ENCODE measurements at regions not wholly inside any gene's neighbourhood (a gene's known extent, or its start where the extent isn't known, plus 50 kb on each side); places are given as distances from the start of the nearest gene placed in this dataset.

GRCh38 chr14:66092206-66092605, 394.0 kb upstream of the CCDC196 start:
- dilution Hi-C loops (cut with HindIII; ENCODE audit: low sequenced_read_pairs, unreplicated experiment) (no loop called here), in situ Hi-C loops (cut with MboI; ENCODE audit: low sequenced_read_pairs) (no loop called here), intact Hi-C loops (cut with micrococcal nuclease) (no loop called here)
- H3K27ac ChIP-seq (ENCODE audit: insufficient read depth, low read length), result no peak overlapping the region
- no peaks in the 10 kb centered on the region for H3K27me3 ChIP-seq (ENCODE audit: control insufficient read depth, insufficient read depth, low read length)
- H3K4me2 ChIP-seq (ENCODE audit: low read depth, low read length), result no peak overlapping the region
- H4K5ac ChIP-seq (ENCODE audit: low read depth, low read length), result no peak overlapping the region
- H3K23ac ChIP-seq (ENCODE audit: low read depth, low read length), result no peak overlapping the region
- H3K36me3 ChIP-seq (ENCODE audit: control insufficient read depth, insufficient read depth, low read length), result no peaks in the 10 kb centered on the region
- no peak overlapping the region for H2AFZ ChIP-seq (replicated peaks; ENCODE audit: low read length, poor library complexity)
- no peak overlapping the region for H2AK9ac ChIP-seq (replicated peaks; ENCODE audit: low read depth, low read length, poor library complexity)
- no peak overlapping the region for H3K14ac ChIP-seq (replicated peaks; ENCODE audit: low read depth, low read length)
- no peak overlapping the region for H2BK15ac ChIP-seq (ENCODE audit: low read depth, low read length)
- ChIA-PET POLR2A (ENCODE audit: unreplicated experiment) (no interaction called here), CTCF (no interaction called here)
- H4K8ac ChIP-seq (ENCODE audit: low read depth in 2 of 2, low read length in 2 of 2), result no peak overlapping the region
- no CpG with 5 or more reads among the region's 1 CpG for WGBS, 2 experiments (ENCODE audit: extremely low coverage in 2 of 2, insufficient read length in 1 of 2)
- no peak overlapping the region for H3K4ac ChIP-seq (ENCODE audit: low read depth, low read length)
- H3K9me3 ChIP-seq (ENCODE audit: control insufficient read depth, insufficient read depth, low read length), result peaks cover 17% of the 10 kb centered on the region; the same call in 1 of the 2 replicates
- no peaks in the 10 kb centered on the region for H3K79me1 ChIP-seq (ENCODE audit: low read depth in 1 of 2, low read length in 2 of 2)
- no peak overlapping the region for H2AK5ac ChIP-seq (ENCODE audit: low read depth, low read length)
- no peak overlapping the region for H2BK20ac ChIP-seq (ENCODE audit: low read depth, low read length)
- no peak overlapping the region for H2BK5ac ChIP-seq (ENCODE audit: low read depth, low read length, poor library complexity, severe bottlenecking)
- H3K9ac ChIP-seq (ENCODE audit: low read depth, low read length), result no peak overlapping the region
- ATAC-seq (ENCODE audit: low read depth), result no peak
- no peak overlapping the region for H2BK120ac ChIP-seq (ENCODE audit: low read depth, low read length)
- no peak for TF ChIP-seq SMC3 (IDR thresholded peaks at IDR 0.05; ENCODE audit: low read depth, low read length)
- no peak for TF ChIP-seq CTCF (conservative IDR thresholded peaks at IDR 0.05; ENCODE audit: low read depth, low read length)
- TF ChIP-seq RFX5 (IDR thresholded peaks at IDR 0.05; ENCODE audit: low read depth, low read length), result no peak
- TF ChIP-seq MAFK (IDR thresholded peaks at IDR 0.05; ENCODE audit: low read depth, low read length), result no peak
- TF ChIP-seq RCOR1 (IDR thresholded peaks at IDR 0.05; ENCODE audit: insufficient replicate concordance, low read length), result no peak
- no peak for TF ChIP-seq MXI1 (IDR thresholded peaks at IDR 0.05; ENCODE audit: borderline replicate concordance, low read depth, low read length)
- TF ChIP-seq ELK1 (IDR thresholded peaks at IDR 0.05; ENCODE audit: borderline replicate concordance, low read depth, low read length), result no peak
- TF ChIP-seq NFE2L2 (IDR thresholded peaks at IDR 0.05; ENCODE audit: low read depth, low read length), result no peak
- H4K91ac ChIP-seq (ENCODE audit: insufficient read depth, low read depth, low read length), result no peak overlapping the region
- H3K4me3 ChIP-seq (ENCODE audit: insufficient read depth, low read depth, low read length), result no peak overlapping the region
- H4K20me1 ChIP-seq (ENCODE audit: insufficient read depth, low read length), result no peaks in the 10 kb centered on the region
- no peak overlapping the region for H3K18ac ChIP-seq (ENCODE audit: low read depth, low read length)
- no TSS peak for BruUV-seq (replicated peaks)
- H3K56ac ChIP-seq (ENCODE audit: extremely low read depth, insufficient read depth, low read length), result no peak overlapping the region
- no peaks in the 10 kb centered on the region for H3K9me1 ChIP-seq (ENCODE audit: insufficient read depth, low read length)
- DNase-seq, result no peak
- H3K4me1 ChIP-seq (ENCODE audit: control insufficient read depth, insufficient read depth, low read length), result no peaks in the 10 kb centered on the region
